OCI-LY1 (cell line): ENCODE measurements at regions not wholly inside any gene's neighbourhood (a gene's known extent, or its start where the extent isn't known, plus 50 kb on each side); places are given as distances from the start of the nearest gene placed in this dataset.

Experiments used
- CTCF ChIP-seq: fragments of 200-600 bp; sonication (generic), shearing (Covaris generic); IDR thresholded peaks from 2 replicates; pipeline ENCODE4 v1.5.1; 2017; ENCODE audit warnings: mild to moderate bottlenecking, antibody characterized with exemption, low read length, moderate library complexity, mixed read lengths
- EZH2 ChIP-seq: fragments of 200-600 bp; sonication (generic), shearing (Covaris generic); IDR thresholded peaks from 2 replicates; pipeline ENCODE4 v1.8.0; 2017; ENCODE audit warnings: borderline replicate concordance, mixed run types, mild to moderate bottlenecking, antibody characterized with exemption, low read length, moderate library complexity, mixed read lengths

GRCh38 chr1:97999320-97999719 lies 78.5 kb upstream of the DPYD start:
- TF ChIP-seq CTCF (no peak), EZH2 (no peak)
